Uterus (tissue), 3 donors: ENCODE measurements at regions not wholly inside any gene's neighbourhood (a gene's known extent, or its start where the extent isn't known, plus 50 kb on each side); places are given as distances from the start of the nearest gene placed in this dataset.

Experiments used
- DNase-seq, 2 donors: peaks; one replicate each; pipeline ENCODE4 v3.0.0-alpha.2; 2019 to 2020
- H3K27ac ChIP-seq, 2 donors: fragments of 200-600 bp; sonication (generic); 1 replicate in 1 of 2; 2 replicates in 1 of 2; pipeline ENCODE4 v1.5.1; 2016 to 2018
- H3K27me3 ChIP-seq, 2 donors: fragments of 200-600 bp; sonication (generic); one replicate each; pipeline ENCODE4 v1.5.1; 2018 to 2019; ENCODE audit warnings: control low read depth in 1 of 2
- H3K36me3 ChIP-seq, 2 donors: fragments of 200-600 bp; sonication (generic); one replicate each; pipeline ENCODE4 v1.5.1; 2019; ENCODE audit warnings: control low read depth in 1 of 2
- H3K4me1 ChIP-seq, 2 donors: fragments of 200-600 bp; sonication (generic); one replicate each; pipeline ENCODE4 v1.5.1; 2018 to 2019; ENCODE audit warnings: control low read depth in 1 of 2
- H3K4me3 ChIP-seq, 2 donors: fragments of 200-600 bp; sonication (generic); 1 replicate in 1 of 2; 2 replicates in 1 of 2; pipeline ENCODE4 v1.5.1; 2018 to 2019; ENCODE audit warnings: mild to moderate bottlenecking in 1 of 2
- H3K9me3 ChIP-seq, 2 donors: fragments of 200-600 bp; sonication (generic); one replicate each; pipeline ENCODE4 v1.5.1; 2019; ENCODE audit warnings: control low read depth in 1 of 2
- POLR2A ChIP-seq, 2 donors: fragments of 450-650 bp; IDR thresholded peaks; one replicate each; pipeline ENCODE4 v1.6.1; 2016; ENCODE audit warnings: antibody characterized with exemption in 2 of 2, mild to moderate bottlenecking in 1 of 2, moderate library complexity in 1 of 2
- intact Hi-C: fragments of 100-400 bp; cut with DNase I; formaldehyde crosslinking; loops from one replicate; pipeline ENCODE4 v1.15.1; 2023; ENCODE audit warnings: low total_unique reads
- TF ChIP-seq, protein P1 (sequence below), 4 experiments: fragments of 200-600 bp in 2 of 4; fragments of 450-650 bp in 2 of 4; sonication (generic) in 2 of 4; IDR thresholded peaks; one replicate each; pipeline ENCODE4 v1.5.1; 2016 to 2019; ENCODE audit warnings: antibody characterized with exemption in 4 of 4, mild to moderate bottlenecking in 2 of 4, moderate library complexity in 1 of 4
- donor health status: DM: yes; HTN: yes; CAD: no.

DNA sequence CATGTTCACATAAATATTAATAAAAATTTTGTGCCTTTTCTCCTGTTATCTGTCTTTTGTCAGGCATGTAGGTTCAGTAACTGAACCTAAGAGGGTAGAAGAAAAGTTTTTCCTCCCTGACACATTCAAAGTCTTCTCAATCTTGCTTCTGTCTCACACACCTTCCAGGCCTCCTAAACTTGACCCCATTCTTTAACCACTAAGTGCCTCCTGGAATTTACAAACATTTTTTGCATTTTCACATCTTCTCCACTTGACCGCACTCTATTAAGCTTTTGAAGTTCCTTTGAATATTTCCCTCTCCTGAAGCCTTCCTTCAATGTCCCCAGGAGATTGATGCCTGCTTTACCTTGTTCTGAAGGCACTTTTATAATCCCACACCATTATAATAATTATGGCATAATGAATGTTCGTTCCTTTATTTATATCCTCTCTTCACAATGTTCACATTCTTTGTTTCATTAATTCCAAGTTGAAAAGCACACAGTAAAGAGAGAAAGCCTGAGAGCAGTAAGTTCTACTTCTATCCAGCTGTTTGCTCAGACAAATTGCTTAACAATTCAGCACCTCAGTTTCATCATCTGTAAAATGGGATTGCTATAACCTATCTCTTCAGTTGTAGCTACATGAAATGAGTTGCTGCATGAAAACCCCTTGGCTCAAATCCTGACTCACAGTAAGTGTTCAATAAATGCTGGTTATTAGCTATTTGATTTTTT, 184.8 kb upstream of the KLHL29 start:
- Histone ChIP-seq H3K4me3 (no peak overlapping the region), H3K4me1 (no peaks in the 10 kb centered on the region), H3K27me3 (no peaks in the 10 kb centered on the region), H3K36me3 (no peaks in the 10 kb centered on the region), H3K27ac (no peak overlapping the region), H3K9me3 (no peaks in the 10 kb centered on the region)
- DNase-seq, result no peak
- TF ChIP-seq POLR2A (IDR thresholded peaks at IDR 0.05), result no peak
- TF ChIP-seq, protein P1, sequence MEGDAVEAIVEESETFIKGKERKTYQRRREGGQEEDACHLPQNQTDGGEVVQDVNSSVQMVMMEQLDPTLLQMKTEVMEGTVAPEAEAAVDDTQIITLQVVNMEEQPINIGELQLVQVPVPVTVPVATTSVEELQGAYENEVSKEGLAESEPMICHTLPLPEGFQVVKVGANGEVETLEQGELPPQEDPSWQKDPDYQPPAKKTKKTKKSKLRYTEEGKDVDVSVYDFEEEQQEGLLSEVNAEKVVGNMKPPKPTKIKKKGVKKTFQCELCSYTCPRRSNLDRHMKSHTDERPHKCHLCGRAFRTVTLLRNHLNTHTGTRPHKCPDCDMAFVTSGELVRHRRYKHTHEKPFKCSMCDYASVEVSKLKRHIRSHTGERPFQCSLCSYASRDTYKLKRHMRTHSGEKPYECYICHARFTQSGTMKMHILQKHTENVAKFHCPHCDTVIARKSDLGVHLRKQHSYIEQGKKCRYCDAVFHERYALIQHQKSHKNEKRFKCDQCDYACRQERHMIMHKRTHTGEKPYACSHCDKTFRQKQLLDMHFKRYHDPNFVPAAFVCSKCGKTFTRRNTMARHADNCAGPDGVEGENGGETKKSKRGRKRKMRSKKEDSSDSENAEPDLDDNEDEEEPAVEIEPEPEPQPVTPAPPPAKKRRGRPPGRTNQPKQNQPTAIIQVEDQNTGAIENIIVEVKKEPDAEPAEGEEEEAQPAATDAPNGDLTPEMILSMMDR (IDR thresholded peaks at IDR 0.05), result no peak
- intact Hi-C loops, result no loop called here

DNA sequence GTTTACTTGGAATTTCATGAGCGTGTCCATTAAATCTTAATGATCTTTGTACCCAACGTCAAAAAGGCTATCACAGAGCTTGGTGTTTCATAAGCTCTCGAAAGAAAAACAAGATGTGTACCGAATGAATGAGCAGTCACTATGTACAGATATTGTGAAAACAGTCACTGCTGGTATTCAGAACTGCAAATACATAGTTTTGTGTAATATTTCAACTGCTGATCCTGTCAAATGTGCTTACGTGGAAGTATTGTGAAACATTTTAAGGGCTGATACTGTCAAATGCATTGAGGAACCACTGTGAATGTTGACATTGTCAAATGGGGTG, 184.2 kb upstream of the KLHL29 start:
- Histone ChIP-seq H3K4me3 (no peak overlapping the region), H3K27me3 (no peaks in the 10 kb centered on the region), H3K36me3 (no peaks in the 10 kb centered on the region), H3K9me3 (no peaks in the 10 kb centered on the region), H3K27ac (no peak overlapping the region), H3K4me1 (no peaks in the 10 kb centered on the region)
- TF ChIP-seq, protein P1 (IDR thresholded peaks at IDR 0.05), result no peak
- no peak for TF ChIP-seq POLR2A (IDR thresholded peaks at IDR 0.05)
- intact Hi-C loops, result no loop called here
- DNase-seq, result no peak

GRCh38 chr2:23203383-23203782, 181.6 kb upstream of the KLHL29 start:
- H3K36me3 ChIP-seq, result no peaks in the 10 kb centered on the region
- H3K4me1 ChIP-seq, result no peaks in the 10 kb centered on the region
- TF ChIP-seq, protein P1 (IDR thresholded peaks at IDR 0.05), result no peak
- TF ChIP-seq POLR2A (IDR thresholded peaks at IDR 0.05), result no peak
- H3K4me3 ChIP-seq, result no peak overlapping the region
- no peaks in the 10 kb centered on the region for H3K9me3 ChIP-seq
- intact Hi-C loops, result no loop called here
- no peak for DNase-seq
- H3K27ac ChIP-seq, result no peak overlapping the region
- no peaks in the 10 kb centered on the region for H3K27me3 ChIP-seq

DNA sequence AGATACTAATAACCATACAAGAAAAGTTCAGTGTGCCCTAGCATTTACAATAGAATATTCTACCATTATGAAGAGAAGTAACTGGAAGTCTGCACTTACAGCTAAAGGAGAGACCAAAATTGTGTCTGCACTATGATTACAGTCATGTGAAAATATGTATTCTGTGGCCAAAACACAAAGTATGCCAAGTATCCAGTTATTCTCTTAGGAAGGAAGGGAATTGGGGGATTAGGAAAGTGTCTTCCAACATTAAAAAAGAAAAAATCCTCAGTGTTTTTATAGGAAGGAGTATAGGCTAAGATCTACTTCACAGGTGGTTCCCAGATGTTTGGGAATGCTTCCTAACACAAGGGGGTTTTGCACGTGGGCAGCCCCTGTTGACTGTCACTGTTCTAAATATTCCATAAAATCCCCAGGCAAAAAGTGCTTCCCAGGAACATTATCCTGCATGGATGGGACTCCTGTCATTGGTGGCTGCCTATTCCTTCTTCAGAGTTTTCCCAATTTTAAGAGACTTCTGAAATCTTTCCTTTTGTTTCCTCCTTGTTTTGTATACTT, 180.2 kb upstream of the KLHL29 start:
- TF ChIP-seq POLR2A (IDR thresholded peaks at IDR 0.05), result no peak
- TF ChIP-seq, protein P1 (IDR thresholded peaks at IDR 0.05), result no peak
- DNase-seq, result no peak
- Histone ChIP-seq H3K27ac (no peak overlapping the region), H3K4me1 (no peaks in the 10 kb centered on the region), H3K9me3 (no peaks in the 10 kb centered on the region), H3K27me3 (no peaks in the 10 kb centered on the region), H3K4me3 (no peak overlapping the region), H3K36me3 (no peaks in the 10 kb centered on the region)
- intact Hi-C loops, result no loop called here

- Histone ChIP-seq H3K4me1 (no peaks in the 10 kb centered on the region), H3K27me3 (no peaks in the 10 kb centered on the region), H3K4me3 (no peak overlapping the region), H3K9me3 (no peaks in the 10 kb centered on the region), H3K36me3 (no peaks in the 10 kb centered on the region), H3K27ac (no peak overlapping the region)
- intact Hi-C loops, result no loop called here
- TF ChIP-seq POLR2A (IDR thresholded peaks at IDR 0.05), result no peak
- TF ChIP-seq, protein P1 (IDR thresholded peaks at IDR 0.05), result no peak
- DNase-seq, result no peak
Observed at GRCh38 chr2:23206650-23207049, 178.3 kb upstream of the KLHL29 start.
